Left lung (tissue), 4 donors: ENCODE measurements at regions not wholly inside any gene's neighbourhood (a gene's known extent, or its start where the extent isn't known, plus 50 kb on each side); places are given as distances from the start of the nearest gene placed in this dataset.

Experiments
- ATAC-seq: fragments of 200-7000 bp; cut with Tn5 transposase; one replicate; pipeline ENCODE4 v1.9.1; 2020; ENCODE audit warnings: moderate library complexity
- DNase-seq, 4 donors: peaks; one replicate each; pipeline ENCODE4 v3.0.0-alpha.2; 2013 to 2020
- H3K27ac ChIP-seq, 2 donors: fragments of 200-600 bp; sonication (generic) in 1 of 2; one replicate each; pipeline versions ENCODE4 v1.5.0 to v1.8.0; 2020 to 2021
- H3K27me3 ChIP-seq, 2 donors: fragments of 200-600 bp; sonication (generic) in 1 of 2; one replicate each; pipeline versions ENCODE4 v1.5.0 to v1.8.0; 2020 to 2021
- H3K36me3 ChIP-seq, 2 donors: fragments of 200-600 bp; sonication (generic) in 1 of 2; one replicate each; pipeline versions ENCODE4 v1.5.0 to v1.8.0; 2020 to 2021
- H3K4me1 ChIP-seq, 2 donors: fragments of 200-600 bp; one replicate each; pipeline ENCODE4 v1.8.0; 2021
- H3K4me3 ChIP-seq, 2 donors: fragments of 200-600 bp; sonication (generic) in 1 of 2; one replicate each; pipeline versions ENCODE4 v1.5.0 to v1.8.0; 2020 to 2021; ENCODE audit warnings: mild to moderate bottlenecking in 1 of 2
- H3K9me3 ChIP-seq, 2 donors: fragments of 200-600 bp; sonication (generic) in 1 of 2; one replicate each; pipeline versions ENCODE4 v1.5.0 to v1.8.0; 2020 to 2021
- CTCF ChIP-seq, 2 donors: fragments of 200-600 bp; sonication (generic) in 1 of 2; IDR thresholded peaks; one replicate each; pipeline versions ENCODE4 v1.5.0 to v1.8.0; 2021; ENCODE audit warnings: antibody characterized with exemption in 2 of 2
- intact Hi-C, 2 donors: fragments of 100-400 bp; cut with DNase I; formaldehyde crosslinking; loops; one replicate each; pipeline versions ENCODE4 v1.11.2 to v1.14.2; 2022
- donor health status: DM: no; HTN: yes; CAD: no.
- donor health status: DM: no; HTN: no; CAD: no.

GRCh38 chr4:29304595-29304994 lies 1415.6 kb upstream of the PCDH7 start:
- Histone ChIP-seq H3K4me3 (no peak overlapping the region), H3K27ac (no peak overlapping the region), H3K9me3 (no peaks in the 10 kb centered on the region), H3K4me1 (no peaks in the 10 kb centered on the region), H3K27me3 (no peaks in the 10 kb centered on the region), H3K36me3 (no peaks in the 10 kb centered on the region)
- intact Hi-C loops, result no loop called here
- no peak for DNase-seq
- TF ChIP-seq CTCF (IDR thresholded peaks at IDR 0.05), result no peak
- no peak for ATAC-seq

GRCh38 chr4:29307256-29307655 lies 1412.9 kb upstream of the PCDH7 start:
- ATAC-seq, result no peak
- intact Hi-C loops, result no loop called here

GRCh38 chr4:29307755-29308154 lies 1412.4 kb upstream of the PCDH7 start:
- intact Hi-C loops, result no loop called here
- no peak for ATAC-seq
- Histone ChIP-seq H3K36me3 (no peaks in the 10 kb centered on the region), H3K4me3 (no peak overlapping the region), H3K9me3 (no peaks in the 10 kb centered on the region), H3K4me1 (no peaks in the 10 kb centered on the region), H3K27ac (no peak overlapping the region), H3K27me3 (no peaks in the 10 kb centered on the region)
- DNase-seq, result no peak
- TF ChIP-seq CTCF (IDR thresholded peaks at IDR 0.05), result no peak

More at GRCh38 chr4:29307256-29307655, 1412.9 kb upstream of the PCDH7 start:
- Histone ChIP-seq H3K9me3 (no peaks in the 10 kb centered on the region), H3K27me3 (no peaks in the 10 kb centered on the region), H3K27ac (no peak overlapping the region), H3K4me3 (no peak overlapping the region), H3K4me1 (no peaks in the 10 kb centered on the region), H3K36me3 (no peaks in the 10 kb centered on the region)
- no peak for TF ChIP-seq CTCF (IDR thresholded peaks at IDR 0.05)
- no peak for DNase-seq

- intact Hi-C loops, result no loop called here
- no peak for TF ChIP-seq CTCF (IDR thresholded peaks at IDR 0.05)
These were observed 1411.1 kb upstream of the PCDH7 start for GRCh38 chr4:29309050-29309449.

GRCh38 chr4:29310252-29310651 lies 1409.9 kb upstream of the PCDH7 start:
- Histone ChIP-seq H3K9me3 (no peaks in the 10 kb centered on the region), H3K4me3 (no peak overlapping the region), H3K4me1 (no peaks in the 10 kb centered on the region), H3K27me3 (no peaks in the 10 kb centered on the region), H3K36me3 (no peaks in the 10 kb centered on the region), H3K27ac (no peak overlapping the region)
- intact Hi-C loops, result no loop called here
- DNase-seq (no peak), ATAC-seq (no peak)
- no peak for TF ChIP-seq CTCF (IDR thresholded peaks at IDR 0.05)

More at GRCh38 chr4:29309050-29309449, 1411.1 kb upstream of the PCDH7 start:
- Histone ChIP-seq H3K4me1 (no peaks in the 10 kb centered on the region), H3K9me3 (no peaks in the 10 kb centered on the region), H3K4me3 (no peak overlapping the region), H3K27me3 (no peaks in the 10 kb centered on the region), H3K36me3 (no peaks in the 10 kb centered on the region), H3K27ac (no peak overlapping the region)
- DNase-seq (no peak), ATAC-seq (no peak)
